SK-N-SH (cell line): ENCODE measurements at regions not wholly inside any gene's neighbourhood (a gene's known extent, or its start where the extent isn't known, plus 50 kb on each side); places are given as distances from the start of the nearest gene placed in this dataset.

Experiments used
- CTCF ChIA-PET: fragments of 300-600, 350-600 bp; formaldehyde crosslinking; extraction: SDS; loops from one replicate; lab custom pipeline; 2021; lab: Yijun Ruan, JAX
- POLR2A ChIA-PET: fragments of 350-600 bp; sonication (Branson Sonifier 250); formaldehyde crosslinking; extraction: SDS; loops from one replicate; lab custom pipeline; 2020; ENCODE audit warnings: antibody characterized with exemption, inconsistent platforms; lab: Yijun Ruan, JAX
- DNase-seq: peaks from one replicate; pipeline ENCODE4 v3.0.0; 2012
- H2AFZ ChIP-seq: fragments of 200-600 bp; sonication (generic); 2 replicates; pipeline ENCODE4 v1.8.1; 2016; ENCODE audit warnings: antibody characterized with exemption, mild to moderate bottlenecking, low read depth
- H3F3A ChIP-seq: fragments of 200-600 bp; sonication (generic); replicated peaks from 2 replicates; pipeline ENCODE3; 2016; ENCODE audit warnings: antibody characterized with exemption, mild to moderate bottlenecking; ENCODE audit not compliant: insufficient read depth
- H3K27ac ChIP-seq, 2 experiments: fragments of 200-500 bp in 1 of 2; fragments of 200-600 bp in 1 of 2; sonication (Bioruptor generic) in 1 of 2; sonication (generic), shearing (Covaris generic) in 1 of 2; 2 replicates each; pipeline versions ENCODE4 v1.5.1 to v1.6.1; 2014 to 2016; ENCODE audit warnings: low read depth in 2 of 2, inconsistent platforms in 1 of 2, low read length in 1 of 2, mild to moderate bottlenecking in 1 of 2, mixed read lengths in 1 of 2
- H3K27me3 ChIP-seq: fragments of 200-600 bp; sonication (generic), shearing (Covaris generic); 2 replicates; pipeline ENCODE4 v1.6.1; 2016; ENCODE audit warnings: mixed run types; ENCODE audit not compliant: insufficient read depth
- H3K36me3 ChIP-seq, 2 experiments: fragments of 200-500 bp in 1 of 2; fragments of 200-600 bp in 1 of 2; sonication (Bioruptor generic) in 1 of 2; sonication (generic) in 1 of 2; replicated peaks in 1 of 2; 2 replicates each; pipeline versions ENCODE3 to v1.5.1; 2014 to 2016; ENCODE audit warnings: low read length in 1 of 2, mild to moderate bottlenecking in 1 of 2; ENCODE audit not compliant: insufficient read depth in 2 of 2, control insufficient read depth in 1 of 2
- H3K4me1 ChIP-seq, 2 experiments: fragments of 200-500 bp in 1 of 2; fragments of 200-600 bp in 1 of 2; sonication (Bioruptor generic) in 1 of 2; sonication (generic), shearing (Covaris generic) in 1 of 2; 2 replicates each; pipeline versions ENCODE4 v1.5.1 to v1.6.1; 2014 to 2016; ENCODE audit warnings: low read depth in 1 of 2, low read length in 1 of 2, mixed run types in 1 of 2; ENCODE audit not compliant: insufficient read depth in 2 of 2, control insufficient read depth in 1 of 2
- H3K4me2 ChIP-seq: fragments of 200-600 bp; sonication (generic), shearing (Covaris generic); 2 replicates; pipeline ENCODE4 v1.6.1; 2017; ENCODE audit warnings: mixed run types
- H3K4me3 ChIP-seq, 2 experiments: fragments of 200-500 bp in 1 of 2; fragments of 200-600 bp in 1 of 2; sonication (Bioruptor generic) in 1 of 2; sonication (generic), shearing (Covaris generic) in 1 of 2; 2 replicates each; pipeline versions ENCODE4 v1.5.1 to v1.8.1; 2014 to 2016; ENCODE audit warnings: low read depth in 2 of 2, inconsistent platforms in 1 of 2, low read length in 1 of 2, mild to moderate bottlenecking in 1 of 2, mixed read lengths in 1 of 2, moderate library complexity in 1 of 2
- H3K79me2 ChIP-seq: fragments of 200-600 bp; sonication (generic); 2 replicates; pipeline ENCODE4 v1.8.1; 2017; ENCODE audit warnings: mild to moderate bottlenecking; ENCODE audit not compliant: insufficient read depth
- H3K9ac ChIP-seq: fragments of 200-600 bp; sonication (generic); 2 replicates; pipeline ENCODE4 v1.6.1; 2017; ENCODE audit warnings: mixed run types
- H3K9me2 ChIP-seq: fragments of 200-600 bp; sonication (generic); 2 replicates; pipeline ENCODE4 v1.6.1; 2017; ENCODE audit warnings: mixed run types
- H3K9me3 ChIP-seq: fragments of 200-600 bp; sonication (generic); 2 replicates; pipeline ENCODE4 v1.6.1; 2017; ENCODE audit warnings: mixed run types, mild to moderate bottlenecking, moderate library complexity
- H4K20me1 ChIP-seq: fragments of 200-600 bp; sonication (generic); 2 replicates; pipeline ENCODE4 v1.6.1; 2017; ENCODE audit warnings: mild to moderate bottlenecking, mixed run types; ENCODE audit not compliant: insufficient read depth
- CHD2 ChIP-seq: fragments of 150-350 bp; IDR thresholded peaks from 2 replicates; pipeline ENCODE4 v1.6.1; 2018; ENCODE audit warnings: low read length; ENCODE audit not compliant: partially characterized antibody
- ELF1 ChIP-seq: IDR thresholded peaks from 2 replicates; pipeline ENCODE4 v1.4.0; 2012
- EZH2phosphoT487 ChIP-seq: fragments of 200-600 bp; sonication (generic); IDR thresholded peaks from 2 replicates; pipeline ENCODE4 v1.6.1; 2017; ENCODE audit warnings: low read depth, mixed run types, mild to moderate bottlenecking, antibody characterized with exemption, moderate library complexity, borderline replicate concordance
- FOSL2 ChIP-seq: IDR thresholded peaks from 2 replicates; pipeline ENCODE4 v1.4.0; 2012; ENCODE audit warnings: low read depth, mild to moderate bottlenecking, moderate library complexity, borderline replicate concordance
- FOXJ3 ChIP-seq: sonication (generic); formaldehyde crosslinking; IDR thresholded peaks from 2 replicates; pipeline ENCODE4 v1.5.1; 2020; ENCODE audit warnings: mild to moderate bottlenecking, missing genetic modification reagents
- GABPA ChIP-seq: IDR thresholded peaks from 2 replicates; pipeline ENCODE4 v1.4.0; 2012; ENCODE audit warnings: low read depth, mild to moderate bottlenecking
- GATA2 ChIP-seq: sonication (generic); formaldehyde crosslinking; IDR thresholded peaks from 2 replicates; pipeline ENCODE4 v1.5.0; 2020; ENCODE audit warnings: mild to moderate bottlenecking, missing genetic modification reagents
- JUND ChIP-seq: IDR thresholded peaks from 2 replicates; pipeline ENCODE4 v1.4.0; 2012
- NRF1 ChIP-seq: IDR thresholded peaks from 2 replicates; pipeline ENCODE4 v1.6.1; 2012; ENCODE audit warnings: low read depth, mild to moderate bottlenecking, low read length
- RXRA ChIP-seq: IDR thresholded peaks from 2 replicates; pipeline ENCODE4 v1.4.0; 2012; ENCODE audit warnings: low read depth, mild to moderate bottlenecking, borderline replicate concordance
- SIN3A ChIP-seq: IDR thresholded peaks from 2 replicates; pipeline ENCODE4 v1.6.1; 2012; ENCODE audit warnings: low read depth, mild to moderate bottlenecking, low read length, moderate library complexity, borderline replicate concordance
- TCF12 ChIP-seq: IDR thresholded peaks from 2 replicates; pipeline ENCODE4 v1.4.0; 2012
- YY1 ChIP-seq: IDR thresholded peaks from 2 replicates; pipeline ENCODE4 v1.4.0; 2012; ENCODE audit warnings: low read depth, mild to moderate bottlenecking
- WGBS: methylation state at CpG from one replicate; pipeline ENCODE4 v1.1.6; 2017; ENCODE audit warnings: low lambda C conversion rate; 5-methylcytosine and 5-hydroxymethylcytosine counted together
- TF ChIP-seq, protein P1 (sequence below): IDR thresholded peaks from 2 replicates; pipeline ENCODE4 v1.4.0; 2012; ENCODE audit warnings: low read depth, borderline replicate concordance
- TF ChIP-seq, protein P2 (sequence below): IDR thresholded peaks from 2 replicates; pipeline ENCODE4 v1.6.1; 2012; ENCODE audit warnings: mild to moderate bottlenecking, low read depth, low read length, moderate library complexity
- TF ChIP-seq, protein P3 (sequence below): fragments of 150-350 bp; IDR thresholded peaks from 2 replicates; pipeline ENCODE4 v1.6.1; 2017; ENCODE audit warnings: antibody characterized with exemption, low read length, low read depth, borderline replicate concordance
- TF ChIP-seq, protein P4 (sequence below): IDR thresholded peaks from 2 replicates; pipeline ENCODE4; 2012
- TF ChIP-seq, protein P5 (sequence below): fragments of 200-600 bp; sonication (generic); IDR thresholded peaks from 2 replicates; pipeline ENCODE4 v1.6.1; 2017; ENCODE audit warnings: antibody characterized with exemption, mild to moderate bottlenecking, moderate library complexity

DNA sequence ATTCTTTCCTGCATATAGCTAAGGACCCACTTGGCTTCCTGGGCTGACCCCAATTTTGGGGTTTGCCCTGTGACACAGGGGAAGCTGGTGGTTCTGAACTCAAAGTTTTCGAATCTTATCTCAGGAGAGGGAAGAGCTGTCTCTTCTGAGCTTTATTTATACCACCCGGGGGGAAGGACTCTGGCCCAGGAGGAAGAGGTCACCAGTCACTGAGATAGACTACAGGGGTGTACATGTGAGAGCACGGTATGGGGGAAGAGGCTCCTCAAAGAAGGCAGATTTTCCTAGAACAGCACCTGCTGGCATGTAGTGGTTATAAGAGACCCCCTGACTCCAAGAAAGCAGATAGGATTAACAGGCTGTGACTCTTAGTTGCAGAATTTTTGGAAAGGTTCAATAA, 101.8 kb upstream of the ELMO1 start:
- no peak for TF ChIP-seq YY1
- TF ChIP-seq, protein P1, sequence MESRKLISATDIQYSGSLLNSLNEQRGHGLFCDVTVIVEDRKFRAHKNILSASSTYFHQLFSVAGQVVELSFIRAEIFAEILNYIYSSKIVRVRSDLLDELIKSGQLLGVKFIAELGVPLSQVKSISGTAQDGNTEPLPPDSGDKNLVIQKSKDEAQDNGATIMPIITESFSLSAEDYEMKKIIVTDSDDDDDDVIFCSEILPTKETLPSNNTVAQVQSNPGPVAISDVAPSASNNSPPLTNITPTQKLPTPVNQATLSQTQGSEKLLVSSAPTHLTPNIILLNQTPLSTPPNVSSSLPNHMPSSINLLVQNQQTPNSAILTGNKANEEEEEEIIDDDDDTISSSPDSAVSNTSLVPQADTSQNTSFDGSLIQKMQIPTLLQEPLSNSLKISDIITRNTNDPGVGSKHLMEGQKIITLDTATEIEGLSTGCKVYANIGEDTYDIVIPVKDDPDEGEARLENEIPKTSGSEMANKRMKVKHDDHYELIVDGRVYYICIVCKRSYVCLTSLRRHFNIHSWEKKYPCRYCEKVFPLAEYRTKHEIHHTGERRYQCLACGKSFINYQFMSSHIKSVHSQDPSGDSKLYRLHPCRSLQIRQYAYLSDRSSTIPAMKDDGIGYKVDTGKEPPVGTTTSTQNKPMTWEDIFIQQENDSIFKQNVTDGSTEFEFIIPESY = no peak
- TF ChIP-seq CHD2 = no peak
- TF ChIP-seq, protein P2, sequence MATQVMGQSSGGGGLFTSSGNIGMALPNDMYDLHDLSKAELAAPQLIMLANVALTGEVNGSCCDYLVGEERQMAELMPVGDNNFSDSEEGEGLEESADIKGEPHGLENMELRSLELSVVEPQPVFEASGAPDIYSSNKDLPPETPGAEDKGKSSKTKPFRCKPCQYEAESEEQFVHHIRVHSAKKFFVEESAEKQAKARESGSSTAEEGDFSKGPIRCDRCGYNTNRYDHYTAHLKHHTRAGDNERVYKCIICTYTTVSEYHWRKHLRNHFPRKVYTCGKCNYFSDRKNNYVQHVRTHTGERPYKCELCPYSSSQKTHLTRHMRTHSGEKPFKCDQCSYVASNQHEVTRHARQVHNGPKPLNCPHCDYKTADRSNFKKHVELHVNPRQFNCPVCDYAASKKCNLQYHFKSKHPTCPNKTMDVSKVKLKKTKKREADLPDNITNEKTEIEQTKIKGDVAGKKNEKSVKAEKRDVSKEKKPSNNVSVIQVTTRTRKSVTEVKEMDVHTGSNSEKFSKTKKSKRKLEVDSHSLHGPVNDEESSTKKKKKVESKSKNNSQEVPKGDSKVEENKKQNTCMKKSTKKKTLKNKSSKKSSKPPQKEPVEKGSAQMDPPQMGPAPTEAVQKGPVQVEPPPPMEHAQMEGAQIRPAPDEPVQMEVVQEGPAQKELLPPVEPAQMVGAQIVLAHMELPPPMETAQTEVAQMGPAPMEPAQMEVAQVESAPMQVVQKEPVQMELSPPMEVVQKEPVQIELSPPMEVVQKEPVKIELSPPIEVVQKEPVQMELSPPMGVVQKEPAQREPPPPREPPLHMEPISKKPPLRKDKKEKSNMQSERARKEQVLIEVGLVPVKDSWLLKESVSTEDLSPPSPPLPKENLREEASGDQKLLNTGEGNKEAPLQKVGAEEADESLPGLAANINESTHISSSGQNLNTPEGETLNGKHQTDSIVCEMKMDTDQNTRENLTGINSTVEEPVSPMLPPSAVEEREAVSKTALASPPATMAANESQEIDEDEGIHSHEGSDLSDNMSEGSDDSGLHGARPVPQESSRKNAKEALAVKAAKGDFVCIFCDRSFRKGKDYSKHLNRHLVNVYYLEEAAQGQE = no peak
- TF ChIP-seq ELF1 = no peak
- no peak for TF ChIP-seq NRF1
- TF ChIP-seq JUND = no peak
- TF ChIP-seq TCF12 = no peak
- TF ChIP-seq SIN3A = no peak
- TF ChIP-seq EZH2phosphoT487 = no peak
- TF ChIP-seq FOXJ3 (CRISPR knock-in tag) = no peak
- TF ChIP-seq, protein P3, sequence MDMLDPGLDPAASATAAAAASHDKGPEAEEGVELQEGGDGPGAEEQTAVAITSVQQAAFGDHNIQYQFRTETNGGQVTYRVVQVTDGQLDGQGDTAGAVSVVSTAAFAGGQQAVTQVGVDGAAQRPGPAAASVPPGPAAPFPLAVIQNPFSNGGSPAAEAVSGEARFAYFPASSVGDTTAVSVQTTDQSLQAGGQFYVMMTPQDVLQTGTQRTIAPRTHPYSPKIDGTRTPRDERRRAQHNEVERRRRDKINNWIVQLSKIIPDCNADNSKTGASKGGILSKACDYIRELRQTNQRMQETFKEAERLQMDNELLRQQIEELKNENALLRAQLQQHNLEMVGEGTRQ = no peak
- ChIA-PET POLR2A (no interaction called here), CTCF (no interaction called here)
- no peaks in the 10 kb centered on the region for H3K79me2 ChIP-seq
- no peaks in the 10 kb centered on the region for H3K9me3 ChIP-seq
- no peaks in the 10 kb centered on the region for H4K20me1 ChIP-seq
- H3K4me3 ChIP-seq = no peak overlapping the region
- no peaks in the 10 kb centered on the region; a peak in 1 of 4 replicates for H3K4me1 ChIP-seq
- 33% methylated on average over 3 of the region's 3 CpGs for WGBS
- no peaks in the 10 kb centered on the region for H3K9me2 ChIP-seq
- no peak overlapping the region for H2AFZ ChIP-seq
- H3K27me3 ChIP-seq = no peaks in the 10 kb centered on the region
- H3K27ac ChIP-seq = no peak overlapping the region
- no peak overlapping the region for H3K9ac ChIP-seq
- DNase-seq = no peak
- H3K36me3 ChIP-seq = no peaks in the 10 kb centered on the region
- H3F3A ChIP-seq = no peaks in the 10 kb centered on the region
- H3K4me2 ChIP-seq = no peak overlapping the region

DNA sequence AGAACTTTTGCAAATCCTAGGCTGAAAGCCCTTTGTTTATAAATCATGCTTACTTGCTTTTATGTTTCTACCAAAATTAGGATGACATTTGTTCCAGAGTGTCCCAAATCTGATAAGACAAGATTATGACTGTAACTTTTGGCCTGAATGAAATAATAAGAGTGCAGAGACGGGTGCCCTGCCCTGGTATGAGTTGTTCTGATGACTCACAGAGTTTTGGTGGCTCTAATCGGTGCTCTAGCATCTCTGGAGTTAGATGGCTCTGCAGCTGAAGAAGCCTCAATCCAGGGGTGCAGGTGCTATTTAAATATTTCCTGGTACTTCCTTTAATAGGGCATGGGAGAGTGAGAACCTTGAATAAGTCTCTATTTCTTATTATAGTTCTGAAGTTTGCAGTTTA, 102.2 kb upstream of the ELMO1 start:
- no peaks in the 10 kb centered on the region for H4K20me1 ChIP-seq
- TF ChIP-seq, protein P4, sequence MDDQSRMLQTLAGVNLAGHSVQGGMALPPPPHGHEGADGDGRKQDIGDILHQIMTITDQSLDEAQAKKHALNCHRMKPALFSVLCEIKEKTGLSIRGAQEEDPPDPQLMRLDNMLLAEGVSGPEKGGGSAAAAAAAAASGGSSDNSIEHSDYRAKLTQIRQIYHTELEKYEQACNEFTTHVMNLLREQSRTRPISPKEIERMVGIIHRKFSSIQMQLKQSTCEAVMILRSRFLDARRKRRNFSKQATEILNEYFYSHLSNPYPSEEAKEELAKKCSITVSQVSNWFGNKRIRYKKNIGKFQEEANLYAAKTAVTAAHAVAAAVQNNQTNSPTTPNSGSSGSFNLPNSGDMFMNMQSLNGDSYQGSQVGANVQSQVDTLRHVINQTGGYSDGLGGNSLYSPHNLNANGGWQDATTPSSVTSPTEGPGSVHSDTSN = no peak
- no peak for TF ChIP-seq YY1
- TF ChIP-seq RXRA = no peak
- no peak for TF ChIP-seq CHD2
- TF ChIP-seq, protein P3 = no peak
- no peak for TF ChIP-seq GABPA
- TF ChIP-seq, protein P5, sequence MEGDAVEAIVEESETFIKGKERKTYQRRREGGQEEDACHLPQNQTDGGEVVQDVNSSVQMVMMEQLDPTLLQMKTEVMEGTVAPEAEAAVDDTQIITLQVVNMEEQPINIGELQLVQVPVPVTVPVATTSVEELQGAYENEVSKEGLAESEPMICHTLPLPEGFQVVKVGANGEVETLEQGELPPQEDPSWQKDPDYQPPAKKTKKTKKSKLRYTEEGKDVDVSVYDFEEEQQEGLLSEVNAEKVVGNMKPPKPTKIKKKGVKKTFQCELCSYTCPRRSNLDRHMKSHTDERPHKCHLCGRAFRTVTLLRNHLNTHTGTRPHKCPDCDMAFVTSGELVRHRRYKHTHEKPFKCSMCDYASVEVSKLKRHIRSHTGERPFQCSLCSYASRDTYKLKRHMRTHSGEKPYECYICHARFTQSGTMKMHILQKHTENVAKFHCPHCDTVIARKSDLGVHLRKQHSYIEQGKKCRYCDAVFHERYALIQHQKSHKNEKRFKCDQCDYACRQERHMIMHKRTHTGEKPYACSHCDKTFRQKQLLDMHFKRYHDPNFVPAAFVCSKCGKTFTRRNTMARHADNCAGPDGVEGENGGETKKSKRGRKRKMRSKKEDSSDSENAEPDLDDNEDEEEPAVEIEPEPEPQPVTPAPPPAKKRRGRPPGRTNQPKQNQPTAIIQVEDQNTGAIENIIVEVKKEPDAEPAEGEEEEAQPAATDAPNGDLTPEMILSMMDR = no peak
- TF ChIP-seq FOSL2 = no peak
- no peak for TF ChIP-seq GATA2 (CRISPR knock-in tag)

More for the DNA sequence above, 102.2 kb upstream of the ELMO1 start:
- 3% methylated on average over 2 of the region's 2 CpGs for WGBS
- DNase-seq = no peak
- Histone ChIP-seq H3F3A (no peaks in the 10 kb centered on the region), H3K36me3 (no peaks in the 10 kb centered on the region), H2AFZ (no peak overlapping the region), H3K9me2 (no peaks in the 10 kb centered on the region), H3K79me2 (no peaks in the 10 kb centered on the region), H3K4me2 (no peak overlapping the region), H3K4me1 (no peaks in the 10 kb centered on the region; a peak in 1 of 4 replicates), H3K27ac (no peak overlapping the region), H3K27me3 (no peaks in the 10 kb centered on the region), H3K4me3 (no peak overlapping the region), H3K9ac (no peak overlapping the region), H3K9me3 (no peaks in the 10 kb centered on the region; the same call in 1 of the 2 replicates)
- ChIA-PET CTCF (no interaction called here), POLR2A (no interaction called here)
